Left renal cortex interstitium (tissue), 4 donors: ENCODE measurements at regions not wholly inside any gene's neighbourhood (a gene's known extent, or its start where the extent isn't known, plus 50 kb on each side); places are given as distances from the start of the nearest gene placed in this dataset.
A peak's percentile ranks its signal among the peaks of the same experiment; 100 is the strongest.
"Not testable (repeated sequence)": the region's sequence is repeated elsewhere in the genome, so short reads cannot be mapped to it uniquely, and the experiment has no call there.

ENCODE experiments used
- DNase-seq, 4 donors: peaks; one replicate each; pipeline ENCODE4 v3.0.0-alpha.2; 2013; ENCODE audit warnings: low read depth in 4 of 4, low spot score in 2 of 4, missing footprints in 1 of 4

DNA sequence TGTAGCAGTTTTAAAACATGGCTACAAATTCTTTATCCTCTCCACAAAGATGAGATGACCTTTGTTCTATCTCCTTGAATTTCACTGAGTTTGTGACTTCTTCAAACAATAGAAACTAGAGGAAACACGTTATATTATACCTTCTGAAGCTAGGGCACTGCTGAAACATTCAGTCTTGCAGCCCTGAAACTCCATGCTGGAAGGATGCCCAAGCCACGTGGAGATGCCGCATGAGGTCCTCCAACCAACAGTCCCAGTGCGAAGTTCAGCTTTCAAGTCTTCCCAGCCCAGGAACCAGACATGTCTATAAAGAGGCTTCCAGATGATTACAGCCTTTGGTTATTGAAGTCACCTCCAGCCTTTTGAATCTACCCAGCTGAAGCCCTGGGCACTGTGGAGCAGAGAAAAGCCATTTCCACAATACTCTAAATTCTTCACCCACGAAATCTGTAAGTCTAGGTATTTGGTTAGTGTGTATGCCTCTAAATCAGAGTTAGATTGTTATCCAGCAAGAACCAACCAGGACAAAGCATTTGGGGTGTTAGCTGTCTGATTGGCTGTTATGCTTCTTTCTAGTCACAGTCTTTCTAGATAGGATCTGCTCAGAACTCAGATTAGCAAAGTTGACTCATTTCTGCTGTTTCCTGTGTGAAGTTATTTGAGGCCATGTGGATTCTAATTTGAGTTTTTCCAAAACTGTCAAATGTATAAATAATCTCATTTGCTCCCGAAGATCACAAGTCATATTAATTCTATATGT is 186.5 kb upstream of the TMEM72 start:
- no peak for DNase-seq

DNA sequence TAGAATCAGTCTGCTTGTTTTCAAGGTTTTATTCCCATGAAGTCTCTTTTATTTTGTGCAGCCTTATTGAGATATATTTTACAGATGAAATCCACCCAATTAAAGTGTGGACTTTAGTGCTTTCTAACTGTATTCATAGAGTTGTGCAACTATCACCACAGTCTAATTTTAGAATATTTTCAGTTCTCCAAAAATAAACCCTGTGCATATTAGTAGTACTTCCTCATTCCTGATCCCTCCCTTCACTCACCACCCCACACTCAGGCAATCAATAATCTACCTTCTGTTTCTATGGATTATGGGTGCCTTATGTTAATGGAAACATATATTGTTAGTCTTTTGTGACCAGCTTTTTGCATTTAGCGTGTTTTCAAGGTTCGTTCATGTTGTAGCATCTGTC is 185.7 kb upstream of the TMEM72 start:
- no peak for DNase-seq

DNA sequence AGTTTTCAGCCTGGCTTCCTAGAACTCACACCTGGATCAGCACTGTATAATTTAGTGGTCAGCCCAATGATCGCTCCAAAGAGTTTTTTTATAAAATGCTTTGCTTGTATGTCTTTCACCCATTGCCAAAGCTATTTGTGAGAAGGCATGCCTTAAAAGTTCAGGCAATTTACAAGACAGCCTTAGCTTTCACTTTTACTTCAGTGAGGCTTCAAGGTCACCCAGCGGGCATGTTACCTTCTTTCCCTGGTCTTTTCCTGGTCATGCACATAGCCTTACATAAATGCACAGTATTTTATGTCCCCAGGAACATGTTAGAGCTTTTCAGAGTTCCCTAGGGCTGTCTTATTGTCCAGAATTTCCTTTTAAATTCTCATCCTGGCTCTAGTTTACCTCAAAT is 179.9 kb upstream of the TMEM72 start:
- no peak for DNase-seq

DNA sequence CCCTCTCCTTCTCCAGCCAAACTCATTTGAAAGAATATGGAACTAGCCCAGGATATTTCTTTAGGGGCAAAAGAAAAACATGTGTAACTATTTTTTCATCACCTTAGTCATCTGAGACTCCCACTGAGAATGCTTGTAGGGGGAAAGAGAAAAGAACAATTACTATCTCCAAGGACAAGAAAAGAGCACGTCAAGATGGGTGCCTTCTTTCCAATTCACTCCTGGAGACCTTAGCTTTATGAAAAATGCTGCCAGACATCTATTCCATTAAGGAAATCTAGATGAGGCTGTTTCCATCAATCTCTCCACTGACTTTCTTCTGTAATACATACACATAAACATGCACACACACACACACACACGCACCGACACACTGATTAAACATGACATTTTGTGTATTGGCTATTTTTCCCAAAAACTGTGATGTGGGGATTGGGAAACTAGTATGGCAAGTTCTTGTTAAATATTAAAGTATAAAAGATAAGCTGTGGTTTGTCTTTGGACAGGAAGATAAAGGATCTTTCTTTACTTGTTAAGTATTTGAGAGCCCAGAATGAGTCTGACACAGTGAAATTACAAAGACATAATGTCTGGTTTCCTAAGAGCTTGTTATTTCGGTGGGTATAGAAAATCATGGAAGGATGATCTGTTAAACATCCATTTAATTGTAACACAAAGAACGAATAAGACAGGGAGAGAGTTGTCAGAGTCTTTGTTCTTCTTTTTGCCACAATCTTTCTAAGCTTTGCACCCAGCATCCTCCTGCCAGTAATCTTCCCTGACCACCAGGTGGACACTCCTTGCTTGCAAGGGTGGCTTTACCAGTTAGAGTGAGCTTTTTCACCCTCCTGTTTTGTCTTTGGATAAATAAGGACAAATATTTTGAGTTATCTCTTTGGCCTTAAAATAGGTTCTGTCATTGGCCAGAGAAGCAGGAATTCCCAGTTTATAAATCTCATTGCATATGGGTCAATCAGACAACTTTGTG is 177.3 kb upstream of the TMEM72 start:
- DNase-seq, result no peak

DNA sequence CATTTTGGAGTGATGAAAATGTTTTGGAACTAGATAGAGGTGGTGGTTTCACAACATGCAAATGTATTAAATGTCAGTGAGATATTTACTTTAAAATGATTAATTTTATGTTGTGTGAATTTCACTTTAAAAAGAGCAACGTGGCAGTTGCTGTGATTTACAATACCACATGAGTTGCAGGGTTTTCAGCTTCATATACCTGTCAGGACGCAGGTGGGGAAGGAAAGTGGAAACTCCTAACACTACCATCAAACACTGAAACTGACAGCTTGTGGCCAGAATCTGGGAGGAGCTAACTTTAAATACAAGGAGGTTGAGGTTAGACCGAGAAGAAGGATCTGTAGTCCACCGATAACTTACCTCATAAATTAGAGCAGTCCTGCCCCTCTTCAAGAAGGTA is 168.9 kb upstream of the TMEM72 start:
- peak in 1 of 4 donors; percentile 41 for DNase-seq

DNA sequence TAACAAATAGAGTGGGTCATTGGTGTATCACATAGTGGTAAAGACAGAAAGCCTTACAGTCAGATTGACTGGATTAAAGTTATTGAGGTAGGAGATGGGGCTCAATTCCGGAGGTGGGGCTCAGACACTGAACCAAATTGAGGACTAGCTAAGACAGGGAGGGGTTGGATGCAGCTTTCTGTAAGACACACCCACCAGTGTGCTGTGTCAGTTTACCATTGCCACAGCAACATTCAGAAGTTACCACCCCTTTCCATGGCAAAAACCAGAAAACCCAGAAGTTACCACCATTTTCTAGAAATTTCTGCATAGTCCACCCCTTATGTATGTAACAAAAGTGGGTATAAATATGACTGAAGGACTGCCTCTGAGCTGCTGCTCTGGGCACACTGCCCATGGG is 167.6 kb upstream of the TMEM72 start:
- DNase-seq, result no peak

DNA sequence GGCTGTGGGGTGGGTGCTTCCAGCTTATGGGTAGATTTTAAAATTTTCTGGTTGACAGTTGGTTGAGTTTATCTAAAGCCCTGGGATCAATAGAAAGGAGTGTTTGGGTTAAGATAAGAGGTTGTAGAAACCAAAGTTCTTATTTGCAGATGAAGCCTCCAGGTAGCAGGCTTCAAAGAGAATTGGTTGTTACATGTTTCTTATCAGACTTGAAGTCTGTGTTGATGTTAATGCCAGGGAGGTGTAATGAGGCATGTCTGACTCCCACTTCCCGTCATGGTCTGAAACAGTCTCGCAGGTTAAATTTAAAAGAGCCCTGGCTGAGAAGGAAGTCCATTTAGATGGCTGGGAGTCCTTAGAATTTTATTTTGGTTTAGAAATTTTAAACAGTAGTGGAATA is 165.2 kb upstream of the TMEM72 start:
- peak in 3 of 4 donors; percentile 38 to 62 (median 41) for DNase-seq

DNA sequence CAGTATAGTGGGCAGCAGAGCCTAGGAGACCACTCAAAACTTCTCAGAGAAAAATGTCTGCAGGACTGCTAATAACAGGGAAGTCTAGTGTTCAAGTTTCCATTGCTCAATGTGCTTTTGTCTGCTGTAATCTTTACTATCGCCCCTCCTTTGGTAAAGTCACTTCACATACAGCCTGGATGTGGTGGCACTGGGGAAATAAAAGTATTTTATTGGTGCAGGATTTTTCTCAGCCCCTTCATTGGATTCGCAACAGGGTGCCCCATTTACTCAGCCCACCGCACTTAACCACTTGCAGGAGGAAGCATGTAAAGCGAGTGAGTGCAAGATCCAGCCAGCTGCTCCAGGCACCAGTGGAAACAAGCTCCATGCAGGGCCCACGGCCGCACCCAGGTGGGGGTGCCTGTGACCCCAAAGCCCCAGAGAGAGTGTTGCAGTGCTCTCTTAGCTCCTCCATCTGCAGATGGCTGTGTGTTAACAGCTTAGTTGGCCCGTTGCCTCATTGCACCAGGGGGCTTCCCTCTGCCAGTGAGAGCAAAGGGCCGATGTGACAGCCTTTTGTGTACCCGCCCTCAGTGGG is 163.5 kb upstream of the TMEM72 start:
- DNase-seq, result no peak

DNA sequence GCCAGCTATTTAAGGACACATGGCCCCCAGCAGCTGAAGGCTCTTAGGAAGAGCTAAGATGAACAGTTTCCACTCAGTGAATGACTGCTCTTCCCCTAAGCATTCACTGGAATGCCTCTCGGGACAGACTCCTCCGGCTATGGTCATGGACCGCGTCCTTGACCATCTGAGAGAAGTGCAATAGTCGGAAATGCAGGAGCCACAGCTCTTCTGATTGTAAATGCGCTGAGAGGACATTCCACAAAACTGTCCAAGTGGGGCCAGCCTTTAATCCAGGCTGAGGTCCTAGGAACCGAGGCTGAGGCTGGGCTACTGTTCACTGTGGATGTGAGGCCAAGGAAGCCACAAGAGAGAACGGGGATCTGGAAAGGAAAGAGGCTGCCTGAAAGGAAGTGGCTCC is 162.0 kb upstream of the TMEM72 start:
- DNase-seq, result no peak

DNA sequence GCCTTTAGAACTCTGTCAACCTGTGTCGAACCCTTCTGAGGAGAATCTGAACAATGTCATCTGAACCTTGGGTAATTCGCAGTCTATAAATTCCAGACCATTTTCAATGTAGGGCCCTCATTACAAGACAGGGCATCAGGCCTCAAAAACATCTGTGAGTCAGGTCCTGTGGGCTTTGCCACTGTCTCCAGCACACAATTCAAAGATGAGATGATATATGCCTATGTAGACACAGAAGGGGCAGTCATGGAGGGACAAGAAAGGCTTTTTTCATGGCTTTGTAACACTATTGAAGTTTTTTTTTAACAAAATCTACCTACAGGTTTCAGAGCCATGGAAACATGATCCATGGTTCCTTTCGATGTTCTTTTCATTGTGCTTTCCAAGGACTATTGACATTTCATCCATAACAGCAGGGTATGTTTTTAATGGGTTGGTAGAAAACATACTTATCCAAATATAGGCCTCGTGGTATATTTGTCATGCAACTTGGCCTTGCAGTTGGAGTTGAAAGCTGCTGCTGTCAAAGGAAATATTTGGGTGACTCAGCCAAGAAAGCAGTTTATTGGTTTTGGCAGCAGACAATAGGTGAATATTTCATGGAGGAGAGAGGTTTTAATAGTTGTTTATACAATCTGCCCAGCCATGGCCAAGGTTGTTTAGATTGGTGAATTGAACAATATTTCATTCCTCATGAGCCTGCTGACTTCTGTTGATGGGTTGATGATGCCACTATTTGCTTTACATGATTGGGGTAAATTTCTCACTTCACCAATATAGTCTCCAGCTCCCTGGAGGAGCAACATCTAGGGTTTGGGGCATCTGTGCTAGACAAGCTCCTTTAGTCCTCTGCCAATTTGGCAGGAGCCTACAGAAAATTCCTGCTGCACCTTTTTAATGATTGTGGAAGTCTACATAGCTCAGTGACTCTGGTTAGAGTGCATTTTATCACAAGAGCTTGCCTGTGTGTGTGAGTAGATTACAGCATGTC is 158.4 kb upstream of the TMEM72 start:
- DNase-seq, result peak in 1 of 4 donors; percentile 47

DNA sequence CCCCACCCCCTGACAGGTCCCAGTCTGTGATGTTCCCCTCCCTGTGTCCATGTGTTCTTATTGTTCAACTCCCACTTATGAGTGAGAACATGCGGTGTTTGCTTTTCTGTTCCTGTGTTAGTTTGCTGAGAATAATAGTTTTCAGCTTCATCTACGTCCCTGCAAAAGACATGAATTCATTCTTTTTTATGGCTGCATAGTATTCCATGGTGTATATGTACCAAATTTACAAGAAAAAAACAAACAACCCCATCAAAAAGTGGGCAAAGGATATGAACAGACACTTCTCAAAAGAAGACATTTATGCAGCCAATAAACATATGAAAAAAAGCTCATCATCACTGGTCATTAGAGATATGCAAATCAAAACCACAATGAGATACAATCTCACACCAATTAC is 156.8 kb upstream of the TMEM72 start:
- DNase-seq, result not testable (repeated sequence)

DNA sequence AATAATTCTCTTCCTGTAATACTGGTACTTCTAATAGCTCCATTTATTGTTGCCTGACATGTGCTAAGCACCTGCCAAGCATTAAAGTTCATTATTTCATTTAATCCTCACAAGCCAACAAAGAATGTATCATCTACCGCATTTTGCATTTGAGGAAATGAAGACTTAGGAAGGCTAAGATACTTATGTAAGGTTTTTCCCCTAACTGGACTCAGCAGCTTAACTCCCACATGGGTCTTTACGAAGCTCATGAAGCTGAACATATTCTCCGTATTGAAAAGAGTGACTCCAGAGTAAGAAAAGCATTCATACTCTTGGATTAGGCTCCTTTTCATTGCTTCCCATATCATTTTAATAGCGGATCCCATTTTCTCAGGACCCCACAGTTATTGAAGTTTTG is 155.7 kb upstream of the TMEM72 start:
- no peak for DNase-seq

DNA sequence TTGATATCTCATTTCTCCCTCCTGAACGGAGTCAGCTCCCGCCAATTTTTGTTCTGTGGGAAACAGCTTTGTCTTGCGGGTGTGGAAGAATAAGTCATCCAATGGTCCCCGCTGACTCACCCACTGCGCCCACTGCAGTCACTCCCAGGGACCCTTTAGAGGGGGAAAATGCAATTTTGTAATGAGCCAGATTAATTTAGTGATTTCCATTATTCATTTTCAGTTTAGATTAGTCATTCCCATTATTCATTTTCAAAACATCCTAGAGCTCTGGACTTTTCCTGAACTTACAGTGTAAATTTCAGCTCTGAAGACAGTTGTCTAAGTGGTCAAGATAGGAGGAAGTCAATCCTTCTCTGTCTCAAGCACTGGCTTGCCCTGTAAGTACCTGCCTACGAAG is 154.9 kb upstream of the TMEM72 start:
- no peak for DNase-seq

DNA sequence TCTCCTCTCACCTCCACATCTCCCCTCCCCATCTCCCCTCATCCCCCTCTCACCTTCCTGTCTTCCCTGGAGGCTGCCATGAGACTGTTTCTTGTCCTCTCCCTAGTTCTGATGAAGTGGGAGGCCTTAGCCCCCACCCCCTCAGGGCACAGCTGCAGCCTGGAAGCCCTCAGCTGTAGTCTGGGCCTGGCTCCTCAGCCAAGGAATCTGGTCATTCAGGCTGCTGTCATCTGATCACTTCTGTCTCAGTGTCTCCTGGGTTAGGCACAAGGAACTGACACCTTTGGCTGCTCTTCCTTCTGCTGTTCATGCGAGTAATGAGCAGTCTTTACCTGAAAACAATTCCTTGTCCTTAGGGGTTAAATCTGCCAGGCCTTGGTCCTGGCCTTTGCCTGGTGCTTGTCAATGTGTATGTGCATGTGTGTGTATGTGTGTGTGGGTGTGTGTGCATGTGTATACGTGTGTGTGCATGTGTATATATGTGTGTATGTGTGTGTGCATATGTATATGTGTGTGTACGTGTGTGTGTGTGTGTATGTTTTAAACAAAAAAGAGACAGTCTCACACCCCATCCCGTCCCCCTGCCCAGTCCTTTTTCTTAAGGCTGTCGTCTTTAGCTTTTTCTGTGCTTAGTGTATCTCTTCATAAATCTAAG is 153.5 kb upstream of the TMEM72 start:
- no peak for DNase-seq

DNA sequence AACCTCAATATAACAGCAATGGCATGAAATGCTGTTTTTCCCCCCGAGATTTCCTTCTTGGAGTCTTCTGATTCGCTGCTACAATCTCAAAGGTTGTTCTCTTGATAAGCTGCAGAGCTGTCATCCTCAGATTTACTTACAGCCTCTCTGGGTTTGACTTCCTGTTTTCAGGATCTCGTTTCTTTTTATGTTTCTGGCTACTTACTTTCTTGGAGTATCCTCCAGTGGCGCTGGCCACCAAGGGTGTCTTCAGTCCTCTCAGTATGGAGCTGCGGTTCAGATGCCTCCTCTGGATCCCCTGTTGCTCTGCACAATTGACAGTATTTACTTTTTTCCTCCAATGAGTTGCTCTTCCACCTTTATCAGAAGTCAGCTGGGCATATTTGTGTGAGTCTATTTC is 152.0 kb upstream of the TMEM72 start:
- no peak for DNase-seq

DNA sequence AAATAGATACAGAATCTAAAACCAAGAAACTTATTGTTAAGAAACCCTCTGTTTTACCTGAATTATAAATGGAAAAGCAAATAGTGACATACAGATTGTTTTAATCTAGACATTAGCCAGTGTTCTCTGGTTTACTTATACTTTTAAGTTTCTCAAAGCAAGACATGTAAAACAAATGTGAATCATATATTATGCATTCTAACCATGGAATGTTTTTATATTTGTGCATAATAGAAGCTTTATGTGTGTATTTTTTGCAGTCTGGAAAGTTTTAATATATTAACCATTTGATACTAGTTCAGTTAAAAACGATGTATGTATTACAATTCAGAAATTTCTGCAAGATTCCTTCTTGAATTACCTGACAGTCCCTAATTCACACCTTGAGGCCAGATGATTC is 150.6 kb upstream of the TMEM72 start:
- no peak for DNase-seq

DNA sequence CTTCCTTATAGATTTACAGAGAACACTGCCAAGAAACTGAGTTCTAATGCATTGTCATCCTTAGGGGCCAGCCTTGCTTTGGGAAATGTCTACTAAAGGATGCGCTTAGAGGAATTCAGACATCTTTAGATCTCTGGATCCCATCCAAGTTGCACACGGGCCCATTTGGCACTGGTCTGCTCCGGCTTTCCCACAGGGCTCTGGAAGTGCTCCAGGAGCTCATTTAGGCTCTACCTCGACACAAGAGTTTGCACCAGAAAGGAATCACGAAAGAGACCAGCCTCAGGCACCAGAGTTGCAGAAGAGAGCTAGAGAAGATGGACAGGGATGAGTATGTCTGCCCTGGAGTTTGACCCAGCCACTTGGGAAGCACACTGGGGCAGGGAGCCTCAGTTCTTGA is 150.1 kb upstream of the TMEM72 start:
- DNase-seq, result no peak

DNA sequence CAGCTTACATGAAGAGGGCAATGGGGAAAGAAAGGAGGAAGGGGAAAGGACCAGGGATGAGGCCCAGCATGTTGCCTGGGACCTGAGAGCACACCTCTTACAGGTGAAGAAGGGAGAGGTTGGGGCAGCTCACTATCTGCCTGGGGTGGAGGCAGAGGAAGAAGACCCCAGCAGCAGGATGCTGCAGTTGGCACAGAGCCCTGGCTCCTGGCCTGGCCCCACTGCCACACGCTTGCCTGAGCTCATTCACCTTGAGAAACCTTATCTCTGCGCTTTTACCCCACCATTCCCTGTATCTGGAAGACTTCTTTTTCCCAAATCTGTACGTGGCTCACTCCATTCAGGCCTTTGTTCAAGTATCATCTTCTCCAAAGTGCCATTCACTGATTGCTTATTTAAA is 147.8 kb upstream of the TMEM72 start:
- DNase-seq, result no peak

DNA sequence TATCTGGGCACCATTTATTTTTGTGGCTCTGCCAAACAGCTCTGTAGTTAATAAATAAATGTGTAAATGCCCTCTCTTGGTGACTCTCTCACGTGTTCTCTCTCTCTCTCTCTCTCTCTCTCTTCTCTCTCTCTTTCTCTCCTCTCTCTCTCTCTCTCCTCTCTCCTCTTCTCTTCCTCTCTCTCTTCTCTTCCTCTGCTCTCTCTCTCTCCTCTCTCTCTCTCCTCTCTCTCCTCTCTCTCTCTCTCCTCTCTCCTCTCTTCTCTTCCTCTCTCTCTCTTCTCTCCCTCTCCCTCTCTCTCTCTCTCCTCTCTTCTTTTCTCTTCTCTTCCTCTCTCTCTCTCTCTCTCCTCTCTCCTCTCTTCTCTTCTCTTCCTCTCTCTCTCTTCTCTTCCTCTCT is 145.8 kb upstream of the TMEM72 start:
- no peak for DNase-seq

DNA sequence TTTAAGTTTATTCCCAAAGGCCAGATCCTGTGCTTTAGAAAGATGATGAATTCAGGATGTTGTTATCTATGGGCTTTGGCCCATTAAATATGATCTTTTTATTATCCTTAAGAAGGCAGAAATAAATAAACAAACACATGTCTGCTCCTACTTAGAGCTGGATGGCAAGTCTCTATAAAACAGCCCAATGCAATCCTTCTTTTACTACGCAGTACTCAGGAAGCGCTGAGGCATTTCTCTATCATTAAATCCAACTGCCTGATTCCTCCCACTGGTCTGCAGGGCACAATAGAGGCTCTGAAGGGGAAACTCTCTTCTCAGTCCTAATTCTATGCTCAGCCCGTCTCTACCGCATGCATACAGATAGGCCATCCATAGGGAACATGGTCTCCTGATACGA is 144.5 kb upstream of the TMEM72 start:
- DNase-seq, result no peak
